ENCODE measurements at regions not wholly inside any gene's neighbourhood (a gene's known extent, or its start where the extent isn't known, plus 50 kb on each side); places are given as distances from the start of the nearest gene placed in this dataset.

- no peak for ATAC-seq
- Mint-ChIP-seq H3K9me3 (ENCODE audit: low read depth) (no peaks in the 10 kb centered on the region), H3K36me3 (ENCODE audit: low read depth) (no peaks in the 10 kb centered on the region), H3K27ac (no peak overlapping the region), H3K4me3 (no peak overlapping the region), H3K4me1 (no peaks in the 10 kb centered on the region), H3K27me3 (peaks cover 15% of the 10 kb centered on the region)
- CTCF ChIA-PET, result no interaction called here
- intact Hi-C loops (cut with DNase I, micrococcal nuclease), result no loop called here
- no peak for DNase-seq
- POLR2A ChIA-PET, result no interaction called here
Observed at GRCh38 chr21:15566703-15567102, 163.1 kb upstream of the USP25 start.

DNA sequence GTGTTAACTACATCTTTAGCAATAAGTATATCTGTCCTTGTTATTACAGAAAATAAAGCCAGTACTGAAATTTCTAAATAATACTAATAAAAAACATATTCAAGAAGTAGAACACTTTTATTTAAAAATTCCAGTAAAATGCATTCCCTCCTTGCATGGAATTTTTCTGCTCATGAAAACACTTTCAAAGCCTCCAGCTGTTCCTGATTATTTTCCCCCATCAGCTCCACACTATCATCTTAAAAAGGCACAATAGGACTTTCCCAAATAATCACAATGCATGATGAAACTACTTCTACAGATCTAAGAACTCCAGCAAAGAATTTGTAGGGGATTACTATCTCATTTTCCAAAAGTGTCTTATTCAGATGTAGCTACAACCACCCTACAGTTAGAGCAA is 162.6 kb upstream of the USP25 start:
- Mint-ChIP-seq H3K27ac (no peak overlapping the region), H3K36me3 (ENCODE audit: low read depth) (no peaks in the 10 kb centered on the region), H3K4me3 (no peak overlapping the region), H3K27me3 (peaks cover 15% of the 10 kb centered on the region), H3K9me3 (ENCODE audit: low read depth) (no peaks in the 10 kb centered on the region), H3K4me1 (no peaks in the 10 kb centered on the region)
- DNase-seq (no peak), ATAC-seq (no peak)
- CTCF ChIA-PET, result no interaction called here
- intact Hi-C loops (cut with DNase I, micrococcal nuclease), result no loop called here
- POLR2A ChIA-PET, result no interaction called here

DNA sequence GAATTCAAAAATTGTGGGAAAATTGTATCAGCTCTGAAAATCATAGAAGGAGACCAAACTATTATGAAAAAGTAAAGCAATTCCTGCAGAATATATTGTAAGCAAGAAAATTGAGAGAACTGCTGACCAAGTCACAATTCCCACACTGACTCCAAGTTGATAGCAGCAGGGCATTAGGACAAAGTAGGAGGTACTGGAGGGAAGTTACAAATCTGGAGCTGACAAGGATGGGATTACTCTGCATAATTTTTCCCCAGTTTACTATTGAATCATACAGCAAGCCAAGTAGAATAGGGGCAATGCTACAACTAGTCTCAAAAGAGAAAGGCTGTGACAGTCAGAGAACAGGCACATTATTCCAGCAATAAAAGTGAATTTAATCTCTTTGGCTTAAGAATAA is 161.3 kb upstream of the USP25 start:
- Mint-ChIP-seq H3K4me1 (no peaks in the 10 kb centered on the region), H3K27ac (no peak overlapping the region), H3K9me3 (ENCODE audit: low read depth) (no peaks in the 10 kb centered on the region), H3K27me3 (peaks cover 13% of the 10 kb centered on the region), H3K4me3 (no peak overlapping the region), H3K36me3 (ENCODE audit: low read depth) (no peaks in the 10 kb centered on the region)
- POLR2A ChIA-PET, result no interaction called here
- intact Hi-C loops (cut with DNase I, micrococcal nuclease), result no loop called here
- DNase-seq (no peak), ATAC-seq (no peak)
- CTCF ChIA-PET, result no interaction called here

GRCh38 chr21:15586752-15587427 is 142.9 kb upstream of the USP25 start:
- ATAC-seq (no peak), DNase-seq (no peak)
- Mint-ChIP-seq H3K4me1 (no peaks in the 10 kb centered on the region), H3K4me3 (no peak overlapping the region), H3K27ac (no peak overlapping the region), H3K36me3 (ENCODE audit: low read depth) (no peaks in the 10 kb centered on the region), H3K27me3 (no peaks in the 10 kb centered on the region), H3K9me3 (ENCODE audit: low read depth) (no peaks in the 10 kb centered on the region)
- intact Hi-C loops (cut with DNase I, micrococcal nuclease), result loop anchor here in 1 of 2 experiments (5.0 kb wide), 1 partner anchor 720 kb away; no protein-coding TSS in a partner anchor
- CTCF ChIA-PET, result no interaction called here
- POLR2A ChIA-PET, result no interaction called here

GRCh38 chr21:15592271-15592860 is 137.4 kb upstream of the USP25 start:
- ATAC-seq (no peak), DNase-seq (no peak)
- no peaks in the 10 kb centered on the region for H3K4me1 Mint-ChIP-seq
- no peaks in the 10 kb centered on the region for H3K36me3 Mint-ChIP-seq (ENCODE audit: low read depth)
- no peak overlapping the region for H3K27ac Mint-ChIP-seq
- intact Hi-C loops (cut with DNase I, micrococcal nuclease), result loop anchor here in 1 of 2 experiments (2.0 to 5.0 kb wide), 4 partner anchors 110 to 1340 kb away; no protein-coding TSS in a partner anchor
- CTCF ChIA-PET, result interaction anchor here (0.6 to 2.3 kb wide), 6 partner anchors 8 to 1327 kb away, joined by 3 to 7 read pairs (median 3); no protein-coding TSS in a partner anchor
- peaks cover 8% of the 10 kb centered on the region for H3K27me3 Mint-ChIP-seq
- POLR2A ChIA-PET, result no interaction called here
- H3K9me3 Mint-ChIP-seq (ENCODE audit: low read depth), result no peaks in the 10 kb centered on the region
- no peak overlapping the region for H3K4me3 Mint-ChIP-seq

DNA sequence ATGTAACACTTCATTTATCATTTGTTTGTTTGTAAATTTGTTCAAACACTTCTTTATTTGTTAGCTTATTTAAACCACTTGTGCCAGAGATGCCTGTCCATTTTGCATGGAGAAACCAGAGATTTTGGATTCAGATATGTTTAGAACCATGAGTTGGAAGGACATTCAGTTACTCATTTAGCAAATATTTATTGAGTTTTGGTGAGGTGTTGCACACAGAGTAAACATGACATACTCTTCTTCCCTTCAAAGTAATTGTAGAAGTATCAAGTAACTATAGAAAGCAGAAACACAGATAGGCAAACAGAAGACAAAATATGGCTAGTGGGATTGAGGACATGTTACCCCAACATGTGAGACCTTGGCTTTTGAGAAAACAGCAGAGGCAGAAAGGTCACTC is 136.8 kb upstream of the USP25 start:
- no peaks in the 10 kb centered on the region for H3K36me3 Mint-ChIP-seq (ENCODE audit: low read depth)
- ATAC-seq (no peak), DNase-seq (no peak)
- CTCF ChIA-PET, result interaction anchor here (0.9 to 2.3 kb wide), 4 partner anchors 19 to 734 kb away, joined by 3 to 7 read pairs (median 3); no protein-coding TSS in a partner anchor
- peaks cover 8% of the 10 kb centered on the region for H3K27me3 Mint-ChIP-seq
- intact Hi-C loops (cut with DNase I, micrococcal nuclease), result loop anchor here in 1 of 2 experiments (2.0 to 5.0 kb wide), 4 partner anchors 110 to 1341 kb away; no protein-coding TSS in a partner anchor
- POLR2A ChIA-PET, result no interaction called here
- no peaks in the 10 kb centered on the region for H3K9me3 Mint-ChIP-seq (ENCODE audit: low read depth)
- no peaks in the 10 kb centered on the region for H3K4me1 Mint-ChIP-seq
- no peak overlapping the region for H3K27ac Mint-ChIP-seq
- no peak overlapping the region for H3K4me3 Mint-ChIP-seq

DNA sequence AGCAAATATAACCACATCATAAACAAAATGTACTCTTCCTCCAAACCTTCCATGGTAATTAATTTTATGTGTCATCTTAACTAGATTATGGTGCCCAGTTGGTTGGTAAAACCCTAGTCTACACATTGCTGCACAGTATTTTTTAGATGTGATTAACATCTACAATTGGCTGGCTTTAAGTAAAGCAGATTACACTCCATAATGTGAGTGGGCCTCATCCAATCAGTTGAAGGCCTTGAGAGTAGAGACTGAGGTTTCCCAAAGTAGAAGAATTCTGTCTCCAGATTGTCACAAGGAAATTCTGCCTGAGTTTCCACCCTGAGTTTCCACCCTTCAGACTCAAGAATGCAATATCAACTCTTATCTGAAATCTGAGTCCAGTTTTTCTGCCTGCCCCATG is 128.4 kb upstream of the USP25 start:
- Mint-ChIP-seq H3K4me3 (no peak overlapping the region), H3K27me3 (peaks cover 9% of the 10 kb centered on the region), H3K27ac (no peak overlapping the region), H3K36me3 (ENCODE audit: low read depth) (no peaks in the 10 kb centered on the region), H3K9me3 (ENCODE audit: low read depth) (no peaks in the 10 kb centered on the region), H3K4me1 (no peaks in the 10 kb centered on the region)
- ATAC-seq, result no peak
- intact Hi-C loops (cut with DNase I, micrococcal nuclease), result no loop called here
- ChIA-PET CTCF (no interaction called here), POLR2A (no interaction called here)
- DNase-seq, result no peak

- no peak for DNase-seq
- Mint-ChIP-seq H3K27ac (no peak overlapping the region), H3K9me3 (ENCODE audit: low read depth) (no peaks in the 10 kb centered on the region), H3K36me3 (ENCODE audit: low read depth) (no peaks in the 10 kb centered on the region), H3K4me3 (no peak overlapping the region), H3K27me3 (peaks cover 7% of the 10 kb centered on the region), H3K4me1 (no peaks in the 10 kb centered on the region)
- CTCF ChIA-PET, result no interaction called here
- POLR2A ChIA-PET, result no interaction called here
- intact Hi-C loops (cut with DNase I, micrococcal nuclease), result no loop called here
- ATAC-seq, result no peak
Observed at GRCh38 chr21:15604413-15604812, 125.4 kb upstream of the USP25 start.

GRCh38 chr21:15614766-15615165 is 115.0 kb upstream of the USP25 start:
- ATAC-seq (no peak), DNase-seq (no peak)
- H3K4me1 Mint-ChIP-seq, result no peaks in the 10 kb centered on the region
- H3K27me3 Mint-ChIP-seq, result no peaks in the 10 kb centered on the region
- no peaks in the 10 kb centered on the region for H3K9me3 Mint-ChIP-seq (ENCODE audit: low read depth)
- no peak overlapping the region for H3K27ac Mint-ChIP-seq
- peaks cover 2% of the 10 kb centered on the region for H3K36me3 Mint-ChIP-seq (ENCODE audit: low read depth)
- intact Hi-C loops (cut with DNase I, micrococcal nuclease), result no loop called here
- H3K4me3 Mint-ChIP-seq, result no peak overlapping the region
- CTCF ChIA-PET, result no interaction called here
- POLR2A ChIA-PET, result no interaction called here

DNA sequence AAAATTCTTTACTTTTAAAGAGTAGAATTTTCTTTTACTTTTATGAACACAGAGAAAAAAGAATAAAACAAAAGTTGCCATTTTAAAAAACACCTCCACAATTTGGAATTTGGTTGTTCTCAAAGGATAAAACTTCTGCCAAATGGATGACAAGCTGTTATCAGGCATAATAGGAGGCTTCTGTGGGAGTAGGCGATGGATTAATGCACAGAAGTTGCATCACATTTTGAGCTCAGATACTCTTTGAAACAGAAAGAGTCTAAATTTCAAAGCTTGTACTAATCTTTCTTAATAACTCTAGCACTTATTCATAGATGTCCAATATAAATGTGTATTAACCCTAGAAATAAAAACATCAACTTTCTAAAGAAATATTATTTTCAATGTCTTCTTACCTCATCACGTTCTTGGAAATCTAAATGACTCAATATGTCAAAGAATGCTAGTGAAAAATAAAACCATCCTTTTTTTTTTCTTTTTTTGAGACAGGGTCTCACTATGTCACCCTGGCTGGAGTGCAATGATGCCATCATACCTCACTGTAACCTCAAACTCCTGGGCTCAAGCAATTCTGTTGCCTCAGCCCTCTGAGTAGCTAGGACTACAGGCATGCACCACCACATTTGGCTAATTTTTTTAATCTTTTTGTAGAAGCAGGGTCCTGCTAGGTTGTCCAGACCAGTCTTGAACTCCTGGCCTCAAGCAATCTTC is 112.8 kb upstream of the USP25 start:
- H3K36me3 Mint-ChIP-seq (ENCODE audit: low read depth), result peaks cover under 1% of the 10 kb centered on the region
- intact Hi-C loops (cut with DNase I, micrococcal nuclease), result no loop called here
- ATAC-seq (no peak), DNase-seq (no peak)
- ChIA-PET POLR2A (no interaction called here), CTCF (no interaction called here)
- no peak overlapping the region for H3K27ac Mint-ChIP-seq
- no peaks in the 10 kb centered on the region for H3K9me3 Mint-ChIP-seq (ENCODE audit: low read depth)
- no peak overlapping the region for H3K4me3 Mint-ChIP-seq
- no peaks in the 10 kb centered on the region for H3K4me1 Mint-ChIP-seq
- no peaks in the 10 kb centered on the region for H3K27me3 Mint-ChIP-seq

DNA sequence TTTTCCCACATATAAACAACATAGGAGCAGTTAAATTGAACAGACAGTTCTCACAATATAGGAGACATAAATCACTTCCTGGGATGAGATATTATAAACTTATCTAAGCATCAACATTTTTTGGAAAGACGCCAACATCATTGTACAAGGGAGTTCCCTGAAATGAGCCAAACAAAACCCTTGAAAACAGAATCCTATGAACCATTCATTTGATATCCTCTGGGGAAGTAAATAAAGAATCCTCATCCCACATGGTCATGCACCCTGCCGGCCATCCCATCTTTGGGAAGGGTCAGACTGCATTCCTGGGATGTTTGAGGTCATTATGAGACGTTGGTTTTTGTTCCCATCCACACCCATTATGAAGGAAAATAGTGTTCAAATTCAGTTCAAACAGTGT is 111.8 kb upstream of the USP25 start:
- no peak overlapping the region for H3K27ac Mint-ChIP-seq
- no peaks in the 10 kb centered on the region for H3K9me3 Mint-ChIP-seq (ENCODE audit: low read depth)
- ATAC-seq (no peak), DNase-seq (no peak)
- H3K4me3 Mint-ChIP-seq, result no peak overlapping the region
- H3K4me1 Mint-ChIP-seq, result no peaks in the 10 kb centered on the region
- CTCF ChIA-PET, result no interaction called here
- H3K27me3 Mint-ChIP-seq, result no peaks in the 10 kb centered on the region
- no peaks in the 10 kb centered on the region for H3K36me3 Mint-ChIP-seq (ENCODE audit: low read depth)
- POLR2A ChIA-PET, result no interaction called here
- intact Hi-C loops (cut with DNase I, micrococcal nuclease), result no loop called here

GRCh38 chr21:15620892-15621291 is 108.9 kb upstream of the USP25 start:
- Mint-ChIP-seq H3K9me3 (ENCODE audit: low read depth) (no peaks in the 10 kb centered on the region), H3K36me3 (ENCODE audit: low read depth) (no peaks in the 10 kb centered on the region), H3K27me3 (peaks cover 3% of the 10 kb centered on the region), H3K4me3 (no peak overlapping the region), H3K27ac (no peak overlapping the region), H3K4me1 (no peaks in the 10 kb centered on the region)
- no peak for DNase-seq
- POLR2A ChIA-PET, result no interaction called here
- CTCF ChIA-PET, result interaction anchor here (0.5 kb wide), 1 partner anchor 1109 kb away, joined by 3 read pairs; no protein-coding TSS in a partner anchor
- intact Hi-C loops (cut with DNase I, micrococcal nuclease), result no loop called here
- no peak for ATAC-seq

All from activated CD4-positive, alpha-beta T cell treated with anti-CD3 and anti-CD28 coated beads for 36 hours (primary cell).